HL-60 (cell line): ENCODE measurements at regions not wholly inside any gene's neighbourhood (a gene's known extent, or its start where the extent isn't known, plus 50 kb on each side); places are given as distances from the start of the nearest gene placed in this dataset.

Experiments
- GABPA ChIP-seq: IDR thresholded peaks from 2 replicates; pipeline ENCODE4 v1.6.1; 2012; ENCODE audit warnings: low read depth
- POLR2AphosphoS5 ChIP-seq: IDR thresholded peaks from 2 replicates; pipeline ENCODE4 v1.6.1; 2012; ENCODE audit warnings: low read depth
- SPI1 ChIP-seq: IDR thresholded peaks from 2 replicates; pipeline ENCODE4 v1.6.1; 2012; ENCODE audit warnings: low read depth, mild to moderate bottlenecking, borderline replicate concordance
- TF ChIP-seq, protein P1 (sequence below): IDR thresholded peaks from one replicate; pipeline ENCODE4 v1.5.1; 2011; ENCODE audit warnings: low read length, control low read depth, inconsistent platforms; ENCODE audit not compliant: insufficient read depth
- TF ChIP-seq, protein P2 (sequence below): IDR thresholded peaks from 2 replicates; pipeline ENCODE4 v1.6.1; 2012; ENCODE audit warnings: low read depth; ENCODE audit not compliant: insufficient replicate concordance

DNA sequence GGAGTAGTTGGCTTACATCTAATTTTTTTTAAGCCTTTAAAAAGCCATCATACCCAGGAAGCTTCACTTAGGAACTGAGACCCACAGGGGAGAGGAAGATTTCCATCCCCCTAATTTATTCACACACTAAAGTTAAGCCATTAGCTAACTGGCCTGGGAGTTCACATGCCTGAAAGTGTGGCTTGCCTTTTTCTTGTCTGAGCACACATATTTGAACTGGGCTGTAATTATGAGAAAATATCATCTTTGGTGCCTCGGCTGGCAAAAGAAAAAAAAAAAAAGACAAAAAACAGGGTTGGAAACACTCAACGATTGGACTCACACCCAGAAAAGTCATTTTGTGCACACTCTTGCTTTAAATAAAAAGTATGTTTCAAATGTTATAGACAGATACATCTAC, 847.3 kb downstream of the MAT2B start:
- TF ChIP-seq, protein P1, sequence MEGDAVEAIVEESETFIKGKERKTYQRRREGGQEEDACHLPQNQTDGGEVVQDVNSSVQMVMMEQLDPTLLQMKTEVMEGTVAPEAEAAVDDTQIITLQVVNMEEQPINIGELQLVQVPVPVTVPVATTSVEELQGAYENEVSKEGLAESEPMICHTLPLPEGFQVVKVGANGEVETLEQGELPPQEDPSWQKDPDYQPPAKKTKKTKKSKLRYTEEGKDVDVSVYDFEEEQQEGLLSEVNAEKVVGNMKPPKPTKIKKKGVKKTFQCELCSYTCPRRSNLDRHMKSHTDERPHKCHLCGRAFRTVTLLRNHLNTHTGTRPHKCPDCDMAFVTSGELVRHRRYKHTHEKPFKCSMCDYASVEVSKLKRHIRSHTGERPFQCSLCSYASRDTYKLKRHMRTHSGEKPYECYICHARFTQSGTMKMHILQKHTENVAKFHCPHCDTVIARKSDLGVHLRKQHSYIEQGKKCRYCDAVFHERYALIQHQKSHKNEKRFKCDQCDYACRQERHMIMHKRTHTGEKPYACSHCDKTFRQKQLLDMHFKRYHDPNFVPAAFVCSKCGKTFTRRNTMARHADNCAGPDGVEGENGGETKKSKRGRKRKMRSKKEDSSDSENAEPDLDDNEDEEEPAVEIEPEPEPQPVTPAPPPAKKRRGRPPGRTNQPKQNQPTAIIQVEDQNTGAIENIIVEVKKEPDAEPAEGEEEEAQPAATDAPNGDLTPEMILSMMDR, result no peak
- TF ChIP-seq GABPA (no peak), POLR2AphosphoS5 (no peak), SPI1 (no peak)
- TF ChIP-seq, protein P2, sequence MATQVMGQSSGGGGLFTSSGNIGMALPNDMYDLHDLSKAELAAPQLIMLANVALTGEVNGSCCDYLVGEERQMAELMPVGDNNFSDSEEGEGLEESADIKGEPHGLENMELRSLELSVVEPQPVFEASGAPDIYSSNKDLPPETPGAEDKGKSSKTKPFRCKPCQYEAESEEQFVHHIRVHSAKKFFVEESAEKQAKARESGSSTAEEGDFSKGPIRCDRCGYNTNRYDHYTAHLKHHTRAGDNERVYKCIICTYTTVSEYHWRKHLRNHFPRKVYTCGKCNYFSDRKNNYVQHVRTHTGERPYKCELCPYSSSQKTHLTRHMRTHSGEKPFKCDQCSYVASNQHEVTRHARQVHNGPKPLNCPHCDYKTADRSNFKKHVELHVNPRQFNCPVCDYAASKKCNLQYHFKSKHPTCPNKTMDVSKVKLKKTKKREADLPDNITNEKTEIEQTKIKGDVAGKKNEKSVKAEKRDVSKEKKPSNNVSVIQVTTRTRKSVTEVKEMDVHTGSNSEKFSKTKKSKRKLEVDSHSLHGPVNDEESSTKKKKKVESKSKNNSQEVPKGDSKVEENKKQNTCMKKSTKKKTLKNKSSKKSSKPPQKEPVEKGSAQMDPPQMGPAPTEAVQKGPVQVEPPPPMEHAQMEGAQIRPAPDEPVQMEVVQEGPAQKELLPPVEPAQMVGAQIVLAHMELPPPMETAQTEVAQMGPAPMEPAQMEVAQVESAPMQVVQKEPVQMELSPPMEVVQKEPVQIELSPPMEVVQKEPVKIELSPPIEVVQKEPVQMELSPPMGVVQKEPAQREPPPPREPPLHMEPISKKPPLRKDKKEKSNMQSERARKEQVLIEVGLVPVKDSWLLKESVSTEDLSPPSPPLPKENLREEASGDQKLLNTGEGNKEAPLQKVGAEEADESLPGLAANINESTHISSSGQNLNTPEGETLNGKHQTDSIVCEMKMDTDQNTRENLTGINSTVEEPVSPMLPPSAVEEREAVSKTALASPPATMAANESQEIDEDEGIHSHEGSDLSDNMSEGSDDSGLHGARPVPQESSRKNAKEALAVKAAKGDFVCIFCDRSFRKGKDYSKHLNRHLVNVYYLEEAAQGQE, result no peak
